ENCODE measurements at regions not wholly inside any gene's neighbourhood (a gene's known extent, or its start where the extent isn't known, plus 50 kb on each side); places are given as distances from the start of the nearest gene placed in this dataset.
"Not testable (repeated sequence)": the region's sequence is repeated elsewhere in the genome, so short reads cannot be mapped to it uniquely, and the experiment has no call there.

DNA sequence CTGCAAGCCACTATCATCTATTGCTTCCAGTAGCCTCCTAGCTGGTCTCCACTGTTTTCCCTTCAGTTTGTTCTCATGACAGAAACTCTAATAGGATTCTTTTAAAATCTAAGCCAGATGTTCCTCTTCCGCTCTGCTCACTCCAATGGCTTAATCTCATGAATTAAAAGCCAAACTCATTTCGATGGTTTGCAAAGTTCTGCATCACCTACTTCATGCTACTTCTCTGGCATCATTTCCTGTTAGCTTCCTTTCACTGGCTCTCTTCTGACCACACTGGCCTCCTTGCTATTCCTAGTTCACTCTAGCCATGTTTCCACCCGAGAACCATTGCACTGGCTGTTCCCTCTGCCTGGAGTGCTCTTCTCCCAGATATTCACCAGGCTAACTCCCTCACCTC lies 102.0 kb upstream of the LSM6 start:
- DNase-seq (ENCODE audit: low spot score), result no peak

DNA sequence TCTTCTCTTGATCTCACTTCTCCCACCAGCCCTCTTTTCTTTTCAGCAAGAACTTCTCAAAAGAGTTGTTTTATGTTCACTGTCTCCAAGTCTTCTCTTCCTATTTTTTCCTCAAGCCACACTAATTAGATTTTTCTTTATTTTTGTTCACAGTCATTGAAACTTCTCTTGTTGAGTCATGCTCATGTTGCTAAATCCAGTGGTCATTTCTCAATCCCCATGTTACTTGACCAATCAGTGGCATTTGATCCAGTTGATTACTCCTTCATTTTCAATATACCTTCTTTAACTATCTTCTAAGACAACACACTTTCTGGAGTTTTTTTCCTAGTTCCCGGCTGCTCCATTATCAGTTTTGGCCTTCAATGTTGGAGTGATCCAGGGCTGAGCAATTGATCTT lies 103.1 kb upstream of the LSM6 start:
- no peak for DNase-seq (ENCODE audit: low spot score)

DNA sequence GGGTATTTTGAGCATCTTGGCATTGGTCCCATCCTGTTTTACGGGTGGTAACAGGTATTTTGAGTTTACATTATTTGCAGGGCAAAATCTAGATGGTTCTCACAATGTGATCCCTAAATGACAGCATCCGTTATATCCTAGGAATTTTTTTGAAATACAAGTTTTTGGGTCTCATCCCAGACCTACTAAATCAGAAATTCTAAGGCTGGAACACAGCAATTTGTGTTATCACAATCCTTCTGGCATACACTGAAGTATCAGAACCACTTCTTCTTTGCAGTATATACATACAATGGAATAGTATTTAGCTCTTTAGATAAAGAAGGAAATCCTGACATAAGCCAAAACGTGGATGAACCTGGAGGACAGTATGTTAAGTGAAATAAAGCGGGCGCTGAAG lies 104.1 kb upstream of the LSM6 start:
- DNase-seq (ENCODE audit: low spot score), result no peak

DNA sequence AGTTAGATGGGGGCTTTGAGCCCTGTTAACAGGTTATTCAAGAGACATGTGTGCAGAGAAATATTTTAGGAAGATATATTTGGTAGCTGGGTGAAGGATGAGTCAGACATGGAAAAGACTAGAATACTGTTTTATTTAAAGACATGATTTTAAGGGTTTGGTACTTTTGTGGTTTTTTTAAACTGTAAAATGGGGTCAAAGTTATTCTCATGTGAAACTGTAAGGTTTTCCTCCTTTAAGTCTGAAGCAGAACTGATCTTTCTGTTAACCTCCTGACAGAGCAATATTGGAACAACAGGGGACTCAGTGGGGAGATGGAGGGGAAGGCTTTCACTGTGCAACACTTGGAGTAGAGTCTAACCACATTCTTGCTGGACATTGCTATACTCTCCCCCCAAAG lies 112.4 kb upstream of the LSM6 start:
- DNase-seq (ENCODE audit: low spot score), result no peak

DNA sequence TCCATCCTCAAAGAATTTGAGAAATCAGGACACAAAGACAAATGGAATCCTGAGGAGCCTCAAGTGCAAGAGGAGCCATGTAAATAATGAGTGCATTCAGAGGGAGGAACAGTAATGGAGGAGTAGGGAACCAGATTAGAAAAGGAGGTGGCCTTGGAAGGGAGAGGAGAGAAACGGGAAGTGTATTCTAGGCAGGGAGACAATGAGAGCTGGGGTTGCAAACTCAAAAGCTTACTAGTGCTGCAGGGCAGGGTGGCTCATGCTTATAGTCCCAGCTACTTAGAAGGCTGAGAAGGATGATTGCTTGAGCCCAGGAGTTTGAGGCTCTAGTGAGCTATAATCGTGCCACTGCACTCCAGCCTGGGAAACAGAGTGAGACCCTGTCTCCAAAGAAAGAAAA lies 113.2 kb upstream of the LSM6 start:
- DNase-seq (ENCODE audit: low spot score), result no peak

DNA sequence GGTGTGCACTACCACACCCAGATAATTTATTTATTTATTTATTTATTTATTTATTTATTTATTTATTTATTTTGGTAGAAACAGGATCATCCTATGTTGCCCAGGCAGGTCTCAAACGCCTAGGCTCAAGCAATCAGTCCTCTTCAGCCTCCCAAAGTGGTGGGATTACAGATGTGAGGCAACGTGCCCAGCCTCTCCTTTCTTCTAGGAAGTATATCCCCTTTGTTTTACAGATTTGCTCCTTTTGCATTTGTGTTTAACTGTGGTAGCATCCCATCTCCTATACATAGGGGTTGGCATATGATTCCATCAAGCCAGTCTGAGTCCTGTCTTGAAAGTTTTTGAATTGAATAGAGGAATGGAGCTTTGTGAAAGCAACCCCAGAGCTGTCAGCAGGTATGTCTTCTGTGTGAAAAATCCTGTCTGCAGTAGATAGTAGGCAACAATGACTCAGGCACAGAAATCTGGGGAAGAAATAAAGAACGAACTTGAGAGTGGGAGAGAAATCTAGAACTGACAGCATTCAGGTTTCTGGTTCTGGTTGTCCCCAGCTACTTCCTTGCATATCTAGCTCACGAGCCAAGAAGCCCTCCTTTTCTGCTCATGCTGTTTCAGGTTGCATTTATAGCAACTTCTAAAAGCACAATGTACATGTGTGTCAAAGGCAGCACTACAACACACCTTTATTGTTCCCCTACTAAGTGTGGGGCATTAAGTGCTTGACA lies 113.7 kb upstream of the LSM6 start:
- DNase-seq (ENCODE audit: low spot score), result no peak

DNA sequence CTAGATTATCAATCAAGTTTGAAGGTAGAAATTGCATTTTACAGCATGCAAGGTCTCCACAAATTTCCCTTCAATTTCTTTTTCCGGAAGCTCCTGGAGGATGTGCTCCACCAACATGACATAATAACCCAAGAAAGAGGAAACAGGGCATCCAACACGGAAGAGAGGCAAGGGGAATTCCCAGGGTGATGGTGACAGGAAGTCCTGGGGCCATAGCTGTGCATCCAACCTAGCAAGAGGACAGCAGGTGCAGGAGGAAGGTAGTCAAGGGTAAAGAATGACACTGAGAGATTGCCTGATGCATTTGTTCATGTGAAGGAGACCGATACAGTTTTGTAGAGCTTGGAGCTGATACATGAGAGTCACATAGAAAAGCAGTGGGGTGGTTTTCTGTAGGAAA lies 115.7 kb upstream of the LSM6 start:
- DNase-seq (ENCODE audit: low spot score), result no peak

DNA sequence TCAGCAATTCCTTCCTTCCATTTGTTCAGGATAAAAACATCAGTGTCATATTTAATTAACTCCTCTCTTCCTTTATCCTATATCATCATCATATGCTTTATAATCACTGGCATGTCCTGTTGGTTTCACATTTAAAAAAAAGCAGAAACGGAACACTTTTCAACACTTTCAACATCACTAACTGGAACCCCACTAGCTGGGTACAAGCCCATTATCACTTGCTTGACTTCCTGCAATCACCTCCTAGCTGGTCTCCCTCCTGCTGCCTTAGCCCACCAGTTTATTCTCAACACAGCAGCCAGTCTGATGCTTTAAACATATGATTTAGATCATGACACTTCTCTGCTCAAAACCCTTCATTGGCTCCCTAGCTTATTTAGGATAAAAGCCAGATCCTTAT lies 116.4 kb upstream of the LSM6 start:
- DNase-seq (ENCODE audit: low spot score), result no peak

DNA sequence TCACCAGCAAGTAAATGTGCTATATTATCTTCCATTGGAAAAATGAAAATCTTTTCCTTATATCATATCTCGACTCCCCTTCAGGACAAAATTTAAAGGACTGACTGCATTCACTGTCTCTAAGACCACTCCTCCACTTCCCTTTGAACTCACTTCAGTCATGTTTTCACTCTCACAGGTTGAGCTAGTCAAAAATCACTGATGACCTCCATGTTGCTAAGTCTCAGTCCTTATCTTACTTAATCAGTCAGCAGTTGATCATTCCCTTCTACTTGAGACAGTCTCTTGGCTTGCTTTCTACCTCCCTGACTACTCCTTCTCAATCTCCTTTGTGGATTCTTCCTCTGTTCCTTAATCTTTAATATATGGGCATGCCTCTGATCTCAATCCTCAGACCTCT lies 117.0 kb upstream of the LSM6 start:
- DNase-seq (ENCODE audit: low spot score), result no peak

DNA sequence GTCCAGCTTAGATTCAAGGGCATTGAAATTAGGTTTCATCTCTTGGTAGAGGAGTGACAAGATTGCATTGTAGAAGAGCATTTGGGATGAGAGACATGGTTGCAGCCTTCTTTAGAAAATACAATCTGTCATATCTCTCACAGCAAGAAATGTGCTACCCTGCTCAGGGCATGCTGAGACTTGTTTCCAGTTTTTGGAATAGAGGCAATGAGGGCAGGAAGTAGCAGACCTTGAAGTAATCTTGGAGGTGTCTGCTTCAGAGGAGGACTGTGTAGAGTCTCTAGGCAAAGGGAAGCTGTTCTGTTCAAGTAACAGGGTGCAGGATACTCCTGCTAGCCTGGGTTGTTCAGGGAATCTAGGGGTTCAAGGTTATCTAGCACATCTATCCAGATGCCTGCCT lies 116.1 kb upstream of the ZNF827 start:
- no peak for DNase-seq (ENCODE audit: low spot score)

DNA sequence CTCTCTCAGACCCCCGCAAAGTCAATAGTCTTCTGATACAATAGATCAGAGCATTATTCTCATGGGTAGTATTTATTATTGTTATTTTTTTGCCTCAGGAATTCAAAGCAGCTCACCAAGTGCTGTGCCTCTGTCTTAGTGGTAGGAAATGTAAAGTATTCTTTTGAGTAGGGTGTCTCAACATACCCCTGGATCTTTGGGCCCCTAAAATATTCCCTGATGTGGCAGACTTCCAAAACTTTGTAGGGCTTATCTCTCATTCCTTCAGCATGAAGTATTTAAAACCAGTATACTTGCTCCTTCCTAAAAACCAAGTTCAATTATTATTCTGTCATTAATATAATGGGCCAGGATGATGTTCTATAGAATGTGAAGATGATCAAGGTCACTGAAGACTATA lies 115.3 kb upstream of the ZNF827 start:
- no peak for DNase-seq (ENCODE audit: low spot score)

DNA sequence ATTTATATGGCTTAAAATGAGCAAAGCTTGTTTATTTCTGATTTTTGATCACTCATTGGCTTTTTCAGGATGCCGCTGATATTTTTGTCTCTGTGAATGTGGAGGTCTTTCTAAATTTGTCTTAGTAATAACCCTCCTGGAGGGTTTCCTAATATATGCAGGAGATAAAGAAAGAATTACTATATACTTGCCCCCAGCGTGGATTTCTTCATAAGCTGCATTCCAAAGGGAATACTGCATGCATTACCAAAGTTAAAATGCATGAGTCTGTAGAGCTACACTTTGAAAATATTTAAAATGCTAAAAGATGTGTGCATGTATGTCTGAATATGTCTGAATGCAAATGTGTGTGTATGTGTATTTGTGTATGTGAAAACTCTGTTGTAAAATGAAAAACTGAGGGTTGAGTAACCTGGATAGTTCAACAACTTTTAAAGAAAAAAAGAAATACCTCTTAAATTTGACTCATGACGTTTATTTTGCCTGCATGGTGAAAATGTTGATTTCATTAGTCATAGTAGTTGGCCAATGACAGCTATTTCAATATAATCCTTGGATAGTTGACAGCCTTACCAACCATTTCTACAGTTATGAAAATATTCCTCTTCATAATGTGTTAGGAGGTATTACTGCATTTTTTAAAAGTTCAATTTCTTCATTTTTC lies 113.2 kb upstream of the ZNF827 start:
- no peak for DNase-seq (ENCODE audit: low spot score)

DNA sequence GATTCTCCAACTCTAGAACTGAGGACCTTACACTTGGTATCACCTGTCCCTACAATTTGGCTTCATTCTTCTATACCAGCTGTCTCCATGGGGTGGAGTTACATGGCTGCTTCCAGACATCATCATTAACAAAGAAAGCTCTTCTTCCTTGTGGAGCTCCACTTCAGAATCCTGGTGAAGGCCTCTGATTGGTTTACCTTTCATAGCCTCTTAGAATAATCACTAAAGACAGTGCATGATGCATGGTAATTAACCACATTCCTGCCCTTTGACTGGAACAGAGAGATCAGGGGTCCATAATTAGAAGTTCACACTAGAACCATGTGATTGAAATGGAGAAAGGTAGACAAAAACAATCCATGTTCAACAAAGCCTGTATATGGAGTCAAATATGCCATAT lies 112.6 kb upstream of the ZNF827 start:
- DNase-seq (ENCODE audit: low spot score), result no peak

DNA sequence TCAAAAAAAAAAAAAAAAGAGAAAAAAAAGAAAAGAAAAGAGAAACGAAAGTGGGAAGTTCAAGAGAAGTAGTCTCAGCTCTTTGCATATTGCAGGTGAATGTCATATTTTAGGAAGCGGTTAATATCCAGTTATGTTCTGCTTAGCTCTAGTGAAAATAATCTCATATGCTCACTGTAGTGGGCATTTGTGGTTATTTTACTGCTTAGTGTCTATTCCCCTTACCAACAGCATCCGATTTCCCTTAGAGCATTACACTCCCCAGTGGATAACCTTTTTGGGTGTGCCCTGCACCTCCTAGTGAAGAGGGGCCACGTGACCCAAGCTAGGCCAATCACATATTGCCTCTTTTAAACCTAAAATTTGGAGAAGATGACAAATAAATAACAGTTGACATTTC lies 111.2 kb upstream of the ZNF827 start:
- no peak for DNase-seq (ENCODE audit: low spot score)

DNA sequence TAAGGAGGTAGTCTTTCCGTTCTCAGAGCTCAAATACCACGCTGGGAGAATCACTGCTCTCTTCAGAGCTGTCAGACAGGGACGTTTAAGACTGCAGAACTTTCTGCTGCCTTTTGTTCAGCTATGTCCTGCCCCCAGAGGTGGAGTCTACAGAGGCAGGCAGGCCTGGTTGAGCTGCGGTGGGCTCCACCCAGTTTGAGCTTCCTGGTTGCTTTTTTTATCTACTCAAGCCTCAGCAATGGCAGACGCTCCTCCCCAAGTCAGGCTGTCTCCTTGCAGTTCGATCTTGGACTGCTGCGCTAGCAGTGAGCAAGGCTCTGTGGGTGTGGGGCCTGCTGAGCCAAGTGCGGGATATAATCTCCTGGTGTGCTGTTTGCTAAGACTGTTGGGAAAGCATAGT lies 109.1 kb upstream of the ZNF827 start:
- not testable (repeated sequence) for DNase-seq (ENCODE audit: low spot score)

DNA sequence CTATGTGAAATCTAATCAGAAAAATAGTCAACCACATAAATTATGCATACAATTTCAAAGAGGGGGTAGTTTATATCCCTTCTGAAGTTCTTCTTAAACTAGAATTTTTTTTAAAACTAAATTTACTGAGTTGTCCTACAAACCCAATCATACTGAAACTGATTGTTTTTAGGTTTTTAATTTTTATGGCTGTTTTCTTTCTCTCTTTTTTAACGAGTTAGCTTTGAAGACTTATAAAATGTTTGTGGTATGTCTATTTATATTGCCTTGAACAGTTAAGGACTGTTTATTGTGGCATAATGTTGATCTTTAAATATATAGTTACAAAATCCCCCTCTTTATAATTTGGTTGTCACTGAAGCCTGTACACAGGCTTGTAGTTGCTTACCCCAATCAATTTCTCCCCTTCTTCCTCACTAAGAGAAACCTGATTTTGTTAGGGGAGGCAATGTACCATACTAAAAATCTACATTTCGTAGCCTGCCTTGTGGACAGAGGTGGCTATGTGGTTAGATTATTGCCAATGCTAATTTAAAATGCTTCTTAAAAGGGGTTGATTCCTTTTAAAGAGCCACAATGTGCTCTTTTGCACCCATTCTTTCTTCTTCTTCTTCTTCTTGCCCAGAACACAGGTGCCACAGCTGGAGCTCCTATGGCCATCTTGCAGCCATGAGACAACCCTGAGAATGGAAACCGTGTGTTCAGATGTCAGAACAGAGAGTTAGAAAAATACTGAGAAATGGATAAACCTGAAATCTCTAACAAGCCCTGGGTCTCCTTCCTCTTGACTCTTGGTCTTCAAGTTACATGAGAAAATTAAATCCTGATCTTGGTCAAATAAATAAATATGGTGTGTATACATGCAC lies 102.7 kb upstream of the ZNF827 start:
- no peak for DNase-seq (ENCODE audit: low spot score)

DNA sequence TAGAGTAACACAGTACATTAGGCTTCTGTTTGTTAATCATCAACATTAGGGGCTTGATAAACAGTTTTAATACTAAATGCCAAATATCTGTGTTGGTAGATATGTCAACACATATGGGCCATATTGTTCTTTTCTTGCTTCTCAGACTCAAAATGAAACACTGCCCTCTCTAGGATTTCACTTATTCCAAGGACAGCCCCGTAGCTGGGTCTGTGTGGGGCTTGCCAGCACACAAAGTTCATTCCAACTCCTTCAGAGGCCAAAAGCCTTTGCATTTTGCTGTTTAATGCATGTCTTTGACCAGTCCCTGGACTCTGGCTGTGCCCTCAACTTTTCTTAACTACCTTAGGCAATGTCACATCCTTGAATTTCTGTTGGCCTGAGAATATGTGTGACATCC lies 102.0 kb upstream of the ZNF827 start:
- DNase-seq (ENCODE audit: low spot score), result no peak

DNA sequence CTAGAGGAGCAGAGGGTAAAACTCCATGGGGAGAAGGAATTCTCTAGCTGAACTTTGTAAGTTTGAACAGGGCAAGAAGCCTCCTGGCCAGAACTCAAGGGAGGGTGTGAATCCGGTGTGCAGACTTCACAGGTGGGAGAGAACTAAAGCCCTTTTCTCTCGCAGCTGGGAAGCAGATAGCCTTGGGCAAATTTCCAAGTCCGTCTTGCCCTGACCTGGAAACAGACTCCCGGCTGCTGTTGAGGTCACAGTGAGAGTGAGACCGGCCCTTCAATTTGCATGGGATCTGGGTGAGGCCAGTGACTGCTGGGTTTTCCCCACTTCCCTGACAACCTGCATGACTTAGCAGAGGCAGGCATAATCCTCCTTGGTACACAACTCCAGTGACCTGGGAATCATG lies 94.5 kb upstream of the ZNF827 start:
- DNase-seq (ENCODE audit: low spot score), result no peak

DNA sequence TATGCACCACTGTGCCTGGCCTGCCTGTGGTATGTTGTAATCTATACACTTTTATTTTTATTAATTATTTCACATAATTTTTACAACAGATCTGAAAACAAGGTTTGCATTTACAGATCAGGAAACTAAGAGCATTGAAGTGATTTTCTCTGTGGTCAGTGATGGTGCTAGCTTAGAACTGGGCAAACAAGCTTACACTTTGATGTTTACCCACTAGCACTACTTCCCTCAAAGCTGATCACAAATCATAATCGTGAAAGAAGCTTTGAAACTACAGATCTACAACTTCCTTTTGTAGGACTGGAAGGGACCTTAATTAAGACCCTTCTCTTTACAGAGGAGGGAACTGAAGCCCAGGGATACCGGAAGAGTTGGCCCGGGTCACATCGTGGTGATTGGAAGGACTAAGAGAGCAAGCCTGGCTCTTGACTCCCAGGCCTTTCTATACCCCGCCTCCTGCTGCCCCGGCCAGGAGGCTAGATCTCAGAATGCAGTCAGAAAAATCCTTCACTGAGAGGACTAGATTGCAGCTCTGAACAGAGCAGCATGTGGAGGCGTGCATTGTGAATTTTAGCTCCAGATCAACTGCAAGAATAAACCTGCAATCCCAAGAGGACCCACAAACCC lies 93.7 kb upstream of the ZNF827 start:
- no peak for DNase-seq (ENCODE audit: low spot score)

DNA sequence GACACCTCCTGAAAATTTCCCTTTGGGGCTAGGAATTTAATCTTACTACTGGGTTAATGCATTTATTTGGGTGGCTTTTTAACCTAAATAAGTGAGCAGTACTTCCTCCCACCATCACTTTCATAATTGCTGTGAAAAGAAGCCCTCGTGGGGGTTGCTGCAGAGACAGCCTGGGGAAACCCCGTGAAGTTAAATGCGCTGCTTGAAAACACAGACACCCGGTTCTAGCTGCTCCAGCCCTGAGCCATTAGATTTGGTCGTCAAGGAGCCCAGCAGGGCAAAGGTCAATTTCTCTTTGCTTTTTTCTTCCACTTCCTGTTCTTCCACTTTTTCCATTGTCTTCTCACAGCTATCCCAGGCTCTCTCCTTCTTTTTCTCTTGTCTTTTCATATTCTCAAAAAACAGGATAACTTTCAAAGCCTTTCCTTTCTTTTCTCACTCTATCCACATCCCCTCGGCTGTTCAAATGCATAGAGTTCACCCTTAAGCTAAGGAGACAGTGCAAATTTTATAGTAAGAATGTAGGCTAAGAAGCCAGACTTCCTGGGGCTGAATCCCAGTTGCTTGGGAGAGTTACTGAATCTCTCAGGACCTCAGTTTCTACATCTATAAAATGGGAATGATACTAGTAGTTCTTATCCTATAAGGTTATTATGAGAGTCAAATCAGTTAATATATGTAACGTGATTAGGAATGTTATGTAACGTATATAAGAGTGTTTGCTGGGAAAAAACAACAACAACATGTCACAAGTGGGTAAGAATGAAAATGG lies 91.5 kb upstream of the ZNF827 start:
- DNase-seq (ENCODE audit: low spot score), result no peak

DNA sequence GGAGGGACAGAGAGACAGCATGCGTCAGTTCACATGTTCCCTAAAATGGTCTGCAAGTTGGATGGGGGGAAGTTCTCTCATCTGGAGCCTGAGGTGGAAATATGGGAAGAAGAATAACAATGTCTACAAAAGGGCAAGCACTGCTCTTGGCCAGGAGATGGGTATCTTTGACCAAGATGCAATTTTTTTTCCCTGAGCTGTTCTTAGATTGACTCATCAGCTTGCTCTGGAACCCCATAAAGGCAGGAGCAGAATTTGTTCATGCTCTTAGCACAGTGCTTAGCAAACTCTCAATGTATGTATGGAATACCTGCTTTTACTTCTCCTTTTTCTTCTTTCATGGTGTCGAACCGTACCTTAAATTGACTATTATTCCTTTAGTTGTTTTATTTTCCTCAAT lies 90.5 kb upstream of the ZNF827 start:
- no peak for DNase-seq (ENCODE audit: low spot score)

DNA sequence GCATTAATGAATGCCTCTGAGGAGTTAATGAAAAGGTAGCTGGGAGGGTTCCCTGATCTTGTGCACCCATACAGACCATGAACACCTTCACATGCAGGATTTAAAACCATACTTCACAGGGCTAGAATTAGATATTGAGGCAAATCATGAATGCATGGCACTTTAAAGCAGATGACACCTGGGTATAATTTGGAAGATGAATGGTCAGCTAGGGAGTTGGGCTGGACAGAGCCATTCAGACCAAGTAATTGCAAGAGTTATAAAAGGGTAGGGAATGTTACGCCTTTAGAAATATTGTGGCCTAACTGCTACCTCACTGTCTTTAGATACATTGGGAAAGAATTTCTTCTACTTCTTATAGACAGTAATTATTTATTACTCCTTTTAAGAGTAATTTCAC lies 89.1 kb upstream of the ZNF827 start:
- no peak for DNase-seq (ENCODE audit: low spot score)
